ENCODE measurements at regions not wholly inside any gene's neighbourhood (a gene's known extent, or its start where the extent isn't known, plus 50 kb on each side); places are given as distances from the start of the nearest gene placed in this dataset.
A peak's percentile ranks its signal among the peaks of the same experiment; 100 is the strongest.

DNA sequence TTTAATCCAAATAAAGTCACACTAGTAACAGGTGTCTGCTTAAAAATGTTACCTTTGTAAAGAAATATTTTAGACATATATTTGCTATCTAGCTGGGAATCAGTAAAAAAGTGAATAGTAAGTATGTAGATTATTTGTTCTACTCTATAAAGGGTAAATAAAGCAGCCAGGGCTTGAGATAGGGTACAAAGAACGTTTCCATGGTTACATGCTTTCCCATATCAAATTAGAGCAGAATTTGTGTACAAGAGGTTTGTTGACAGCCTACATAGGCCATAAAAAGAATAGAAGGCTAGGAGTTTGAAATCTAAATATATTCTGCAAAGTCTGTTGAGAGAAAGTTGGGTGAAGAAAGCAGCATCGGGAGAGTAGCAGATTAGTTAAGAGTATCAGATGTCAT, 160.9 kb upstream of the POU5F2 start:
- no peak for DNase-seq (ENCODE audit: low read depth, low spot score)
- in situ Hi-C loops (cut with HindIII; ENCODE audit: low pct_unique_long_range_greater_than_20kb, low sequenced_read_pairs), result no loop called here

DNA sequence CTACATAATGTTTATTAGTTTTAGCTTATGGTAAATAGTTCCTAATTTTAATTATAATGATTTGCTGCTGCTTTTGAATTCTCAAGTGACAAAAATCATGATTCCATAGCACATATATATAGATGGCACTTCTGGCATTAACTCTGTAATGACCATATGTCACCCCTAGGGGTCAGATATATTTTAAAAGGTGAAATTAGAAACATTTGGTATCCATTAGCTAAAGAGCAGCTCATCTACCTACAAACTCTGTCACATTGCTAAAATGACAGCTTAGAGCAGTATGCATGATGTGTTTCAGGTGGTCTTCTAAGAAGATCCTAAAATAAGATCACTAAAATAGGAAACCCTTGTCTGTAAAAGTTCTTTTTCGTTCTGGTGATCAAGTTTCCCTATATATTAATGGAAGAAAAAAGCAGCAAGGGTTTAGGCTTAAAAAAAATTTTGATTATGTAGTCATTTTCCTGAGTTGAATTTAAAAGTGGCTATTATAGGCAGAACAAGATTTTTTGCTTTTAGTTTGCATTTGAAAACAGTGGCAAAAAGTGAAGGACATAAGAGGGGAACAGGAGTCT, 157.7 kb upstream of the POU5F2 start:
- in situ Hi-C loops (cut with HindIII; ENCODE audit: low pct_unique_long_range_greater_than_20kb, low sequenced_read_pairs), result no loop called here
- DNase-seq (ENCODE audit: low read depth, low spot score), result peak; percentile 55

DNA sequence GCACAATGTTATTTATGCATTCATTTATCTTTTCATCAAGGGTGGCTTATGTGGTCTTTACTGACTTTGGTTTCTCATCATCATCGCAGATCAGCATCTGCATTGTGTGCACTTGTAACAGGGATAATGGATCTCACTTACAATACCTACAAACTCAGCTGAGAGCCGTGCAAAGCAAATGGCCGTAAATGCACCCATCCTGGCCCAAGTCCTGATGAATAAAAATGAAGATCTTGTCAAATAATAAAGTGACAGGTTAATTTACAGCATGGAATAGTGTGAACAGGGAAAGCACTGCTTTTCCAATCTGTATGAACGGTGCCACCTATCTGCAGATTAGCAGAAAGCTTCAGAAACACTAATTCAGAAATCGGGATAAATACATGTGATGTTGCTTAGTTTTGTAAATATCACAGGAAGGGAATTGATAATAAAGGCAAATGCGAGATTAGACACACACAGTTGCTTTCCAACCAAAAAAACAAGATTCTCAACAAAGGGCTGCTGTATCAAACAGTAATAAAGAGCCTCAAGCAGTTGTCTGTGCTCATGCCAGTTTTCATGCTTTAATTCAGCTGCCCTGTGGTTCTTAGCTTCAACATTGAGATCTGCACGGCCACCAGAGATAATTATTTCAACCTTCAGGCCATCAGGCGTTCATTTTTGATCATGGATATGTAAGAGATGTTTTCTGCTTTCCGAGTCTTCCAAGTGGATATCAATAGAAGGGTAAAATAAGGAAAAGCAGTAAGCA, 153.4 kb upstream of the POU5F2 start:
- peak; percentile 35 for DNase-seq (ENCODE audit: low read depth, low spot score)
- in situ Hi-C loops (cut with HindIII; ENCODE audit: low pct_unique_long_range_greater_than_20kb, low sequenced_read_pairs), result no loop called here

DNA sequence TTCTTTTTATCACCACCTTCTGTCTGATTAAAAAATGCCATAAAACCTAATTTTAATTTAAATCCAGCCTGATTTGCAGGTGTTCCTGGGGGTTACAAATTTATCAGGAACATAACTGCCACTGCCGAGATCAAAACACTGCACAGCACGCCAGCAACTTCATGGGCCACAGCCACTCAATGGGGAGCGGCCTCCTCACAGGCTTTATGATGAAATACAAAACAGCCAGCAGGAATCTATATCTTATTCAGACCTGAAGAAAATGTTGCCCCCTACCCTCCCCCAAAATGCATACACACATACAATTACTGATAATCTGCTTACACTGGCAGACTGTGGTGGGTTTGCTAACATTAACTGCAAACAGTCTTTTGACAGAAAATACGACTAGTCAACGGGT, 151.7 kb upstream of the POU5F2 start:
- in situ Hi-C loops (cut with HindIII; ENCODE audit: low pct_unique_long_range_greater_than_20kb, low sequenced_read_pairs), result no loop called here
- DNase-seq (ENCODE audit: low read depth, low spot score), result no peak

- in situ Hi-C loops (cut with HindIII; ENCODE audit: low pct_unique_long_range_greater_than_20kb, low sequenced_read_pairs), result no loop called here
- no peak for DNase-seq (ENCODE audit: low read depth, low spot score)
These were observed 151.1 kb upstream of the POU5F2 start for GRCh38 chr5:93892481-93892880.

GRCh38 chr5:93891491-93892480, 150.4 kb upstream of the POU5F2 start:
- in situ Hi-C loops (cut with HindIII; ENCODE audit: low pct_unique_long_range_greater_than_20kb, low sequenced_read_pairs), result no loop called here

DNA sequence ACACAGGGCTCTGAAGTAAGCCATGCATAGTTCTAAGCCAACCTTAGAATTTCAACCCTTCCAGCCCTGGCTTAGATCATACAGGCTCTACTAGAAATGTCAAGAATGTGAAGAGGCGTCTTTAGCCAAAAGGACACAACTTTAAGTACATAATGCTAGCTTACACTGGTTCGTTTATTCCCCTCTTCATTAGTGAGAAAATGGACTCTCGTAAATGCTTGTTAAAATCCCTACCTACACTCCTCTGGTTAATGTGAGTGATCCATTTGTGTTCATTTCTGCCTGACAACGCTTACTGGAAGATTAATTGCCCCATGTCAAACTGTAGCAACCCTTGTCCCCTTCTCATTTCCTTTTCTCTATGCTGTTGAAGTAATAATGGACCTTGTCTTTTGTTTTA, 149.3 kb upstream of the POU5F2 start:
- in situ Hi-C loops (cut with HindIII; ENCODE audit: low pct_unique_long_range_greater_than_20kb, low sequenced_read_pairs), result no loop called here

More at GRCh38 chr5:93891491-93892480, 150.4 kb upstream of the POU5F2 start:
- DNase-seq (ENCODE audit: low read depth, low spot score), result no peak

GRCh38 chr5:93887678-93888077, 146.3 kb upstream of the POU5F2 start:
- in situ Hi-C loops (cut with HindIII; ENCODE audit: low pct_unique_long_range_greater_than_20kb, low sequenced_read_pairs), result no loop called here
- DNase-seq (ENCODE audit: low read depth, low spot score), result no peak

More for the DNA sequence above, 149.3 kb upstream of the POU5F2 start:
- DNase-seq (ENCODE audit: low read depth, low spot score), result no peak

GRCh38 chr5:93886917-93887361, 145.5 kb upstream of the POU5F2 start:
- in situ Hi-C loops (cut with HindIII; ENCODE audit: low pct_unique_long_range_greater_than_20kb, low sequenced_read_pairs), result no loop called here
- DNase-seq (ENCODE audit: low read depth, low spot score), result no peak

- in situ Hi-C loops (cut with HindIII; ENCODE audit: low pct_unique_long_range_greater_than_20kb, low sequenced_read_pairs), result no loop called here
- DNase-seq (ENCODE audit: low read depth, low spot score), result no peak
These were observed 144.9 kb upstream of the POU5F2 start for GRCh38 chr5:93886098-93886806.

GRCh38 chr5:93884254-93884653, 142.9 kb upstream of the POU5F2 start:
- no peak for DNase-seq (ENCODE audit: low read depth, low spot score)
- in situ Hi-C loops (cut with HindIII; ENCODE audit: low pct_unique_long_range_greater_than_20kb, low sequenced_read_pairs), result no loop called here

DNA sequence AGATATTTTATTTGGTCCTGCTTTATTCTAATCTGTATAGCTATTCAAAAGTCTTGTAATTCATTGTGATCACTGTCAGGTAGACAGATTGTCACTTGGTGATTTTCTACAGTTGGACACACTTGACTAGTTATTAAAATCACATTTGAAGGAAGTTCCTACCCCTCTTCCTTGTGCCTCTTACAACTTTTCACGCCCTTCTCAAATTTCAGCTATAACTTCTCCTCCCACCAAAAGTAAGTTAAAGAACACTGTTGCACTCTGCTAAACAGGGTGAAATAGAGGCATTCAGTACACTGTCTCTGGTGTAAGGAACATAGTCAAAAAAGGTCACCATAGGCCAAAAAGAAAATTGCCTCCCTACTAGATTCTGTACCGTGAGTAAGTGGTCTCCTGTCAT, 142.1 kb upstream of the POU5F2 start:
- no peak for DNase-seq (ENCODE audit: low read depth, low spot score)
- in situ Hi-C loops (cut with HindIII; ENCODE audit: low pct_unique_long_range_greater_than_20kb, low sequenced_read_pairs), result no loop called here

DNA sequence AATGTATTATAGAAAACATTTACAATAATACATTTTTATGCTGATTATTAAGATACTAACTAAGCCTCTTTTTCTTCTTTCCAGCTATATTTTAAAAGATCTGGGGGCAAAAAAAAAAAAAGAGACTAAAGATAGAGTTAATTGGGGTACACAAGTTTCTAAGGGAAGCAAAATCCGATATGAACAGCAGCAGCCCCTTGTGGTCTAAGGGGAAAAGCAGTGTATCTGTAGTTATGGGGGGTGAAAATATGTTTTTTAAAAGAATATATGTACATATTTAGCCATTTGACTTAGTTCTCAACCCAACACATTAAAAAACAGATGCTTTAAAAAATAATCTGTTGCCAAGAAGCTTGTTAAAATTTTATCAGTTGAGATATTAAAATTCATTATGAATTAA, 134.3 kb upstream of the POU5F2 start:
- no peak for DNase-seq (ENCODE audit: low read depth, low spot score)
- in situ Hi-C loops (cut with HindIII; ENCODE audit: low pct_unique_long_range_greater_than_20kb, low sequenced_read_pairs), result no loop called here

DNA sequence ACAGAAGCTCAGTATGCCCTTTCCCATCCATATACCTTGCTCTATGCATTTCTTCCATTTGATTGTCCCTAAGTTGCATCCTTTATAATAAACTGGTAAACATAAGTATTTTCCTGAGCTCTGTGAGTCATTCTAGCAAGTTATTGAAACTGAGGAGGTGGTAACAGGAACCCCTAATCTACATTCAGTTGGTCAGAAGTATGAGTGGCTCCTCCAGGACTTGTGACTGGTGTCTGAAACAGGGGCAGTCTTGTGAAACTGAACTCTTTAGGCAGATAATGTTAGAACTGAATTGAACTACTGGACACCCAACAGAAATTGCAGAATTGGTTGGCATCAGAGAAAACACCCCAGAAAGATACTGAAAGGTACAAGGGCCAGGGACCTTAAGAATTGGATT, 133.1 kb upstream of the POU5F2 start:
- in situ Hi-C loops (cut with HindIII; ENCODE audit: low pct_unique_long_range_greater_than_20kb, low sequenced_read_pairs), result no loop called here
- no peak for DNase-seq (ENCODE audit: low read depth, low spot score)

DNA sequence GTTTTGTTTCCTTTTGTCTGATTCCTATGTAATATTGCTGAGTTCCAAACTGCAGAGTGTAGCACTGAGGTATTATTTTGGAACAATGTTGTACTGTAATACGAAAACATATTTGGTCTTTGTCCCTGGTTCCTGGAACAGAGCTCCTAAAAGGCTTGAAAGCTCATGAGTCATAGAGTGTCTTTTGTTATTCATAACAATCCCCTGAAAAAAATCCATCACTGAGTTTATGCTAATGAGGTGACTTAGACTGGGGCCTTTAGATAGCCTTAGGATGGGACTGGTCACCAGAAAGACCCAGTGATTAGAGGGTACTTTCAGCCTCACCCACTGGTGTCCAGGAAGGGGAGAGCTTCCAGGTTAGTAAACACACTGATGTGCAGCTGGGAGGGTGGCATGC, 132.7 kb upstream of the POU5F2 start:
- peak; percentile 7 for DNase-seq (ENCODE audit: low read depth, low spot score)
- in situ Hi-C loops (cut with HindIII; ENCODE audit: low pct_unique_long_range_greater_than_20kb, low sequenced_read_pairs), result no loop called here

DNA sequence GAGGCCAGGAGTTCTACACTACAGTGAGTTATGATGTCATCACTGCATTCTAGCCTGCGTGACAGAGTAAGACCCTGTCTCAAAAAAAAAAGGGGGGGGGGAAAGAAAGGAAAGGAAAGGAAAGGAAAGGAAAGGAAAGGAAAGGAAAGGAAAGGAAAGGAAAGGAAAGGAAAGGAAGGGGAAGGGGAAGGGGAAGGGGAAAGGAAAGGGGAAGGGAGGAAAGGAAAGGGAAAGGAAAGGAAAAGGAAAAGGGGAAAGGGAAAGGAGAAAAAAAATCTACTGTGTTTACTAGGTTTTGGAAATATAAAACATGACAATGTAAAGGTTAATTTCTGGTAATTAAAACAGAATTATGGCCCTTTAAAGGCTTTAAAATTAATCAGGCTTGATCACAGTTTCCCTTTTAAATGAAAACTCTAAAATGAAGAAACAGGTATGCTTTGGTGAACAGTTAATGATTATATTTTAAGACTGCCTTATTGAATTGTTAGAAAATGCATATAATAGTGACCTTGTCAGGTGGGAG, 131.9 kb upstream of the POU5F2 start:
- in situ Hi-C loops (cut with HindIII; ENCODE audit: low pct_unique_long_range_greater_than_20kb, low sequenced_read_pairs), result no loop called here
- no peak for DNase-seq (ENCODE audit: low read depth, low spot score)

- no peak for DNase-seq (ENCODE audit: low read depth, low spot score)
- in situ Hi-C loops (cut with HindIII; ENCODE audit: low pct_unique_long_range_greater_than_20kb, low sequenced_read_pairs), result no loop called here
These were observed 129.2 kb upstream of the POU5F2 start for GRCh38 chr5:93870649-93871048.
